WTC11 (cell line): ENCODE measurements at regions not wholly inside any gene's neighbourhood (a gene's known extent, or its start where the extent isn't known, plus 50 kb on each side); places are given as distances from the start of the nearest gene placed in this dataset.

Experiments
- ATAC-seq: fragments of 200-7000 bp; cut with Tn5 transposase; 2 replicates; pipeline ENCODE4 v1.10.0; 2021; ENCODE audit warnings: mild to moderate bottlenecking, moderate library complexity
- CTCF ChIA-PET: fragments of 300-600 bp; sonication (Branson Sonifier 250); formaldehyde crosslinking; loops from one replicate; lab custom pipeline; 2021; ENCODE audit warnings: antibody characterized with exemption; lab: Charles Lee
- POLR2A ChIA-PET: fragments of 350-600 bp; sonication (Branson Sonifier 250); formaldehyde crosslinking; loops from one replicate; lab custom pipeline; 2021; ENCODE audit warnings: antibody characterized with exemption; lab: Charles Lee
- DNase-seq: peaks from one replicate; pipeline ENCODE4 v3.0.0; 2021; ENCODE audit warnings: low spot score
- H3K27ac Mint-ChIP-seq: 2 replicates; pipeline ENCODE4 v1.8.0; 2021; ENCODE audit warnings: mixed read lengths
- H3K27me3 Mint-ChIP-seq: 2 replicates; pipeline ENCODE4 v1.8.0; 2021; ENCODE audit warnings: low read depth, mild to moderate bottlenecking, moderate library complexity, mixed read lengths
- H3K36me3 Mint-ChIP-seq: 2 replicates; pipeline ENCODE4 v1.8.0; 2021; ENCODE audit warnings: mixed read lengths
- H3K4me1 Mint-ChIP-seq: 2 replicates; pipeline ENCODE4 v1.8.0; 2022; ENCODE audit warnings: mixed read lengths
- H3K4me3 Mint-ChIP-seq: 2 replicates; pipeline ENCODE4 v1.8.0; 2021; ENCODE audit warnings: mild to moderate bottlenecking, moderate library complexity, mixed read lengths
- H3K9me3 Mint-ChIP-seq: 2 replicates; pipeline ENCODE4 v1.8.0; 2021; ENCODE audit warnings: mixed read lengths
- AR ChIP-seq: fragments of 250-450 bp; sonication (Bioruptor Pico); IDR thresholded peaks from 2 replicates; pipeline ENCODE4 v1.9.0; 2021; ENCODE audit warnings: mild to moderate bottlenecking
- ATF1 ChIP-seq: sonication (generic); formaldehyde crosslinking; IDR thresholded peaks from 2 replicates; pipeline ENCODE4 v1.8.1; 2023; ENCODE audit warnings: mild to moderate bottlenecking, moderate library complexity, missing genetic modification reagents
- ATF2 ChIP-seq: sonication (generic); formaldehyde crosslinking; IDR thresholded peaks from 2 replicates; pipeline ENCODE4 v1.8.1; 2022; ENCODE audit warnings: low read depth, missing genetic modification reagents, borderline replicate concordance
- E2F4 ChIP-seq: sonication (generic); formaldehyde crosslinking; IDR thresholded peaks from 2 replicates; pipeline ENCODE4 v1.8.1; 2022; ENCODE audit warnings: low read depth, mild to moderate bottlenecking, moderate library complexity, missing genetic modification reagents, borderline replicate concordance
- ERG ChIP-seq: fragments of 250-450 bp; sonication (Bioruptor Pico); IDR thresholded peaks from 2 replicates; pipeline ENCODE4 v1.8.0; 2021; ENCODE audit warnings: mild to moderate bottlenecking
- FOXK1 ChIP-seq: sonication (generic); formaldehyde crosslinking; IDR thresholded peaks from 2 replicates; pipeline ENCODE4 v1.8.0; 2022; ENCODE audit warnings: mild to moderate bottlenecking, moderate library complexity, missing genetic modification reagents
- GTF2I ChIP-seq: fragments of 250-450 bp; sonication (Bioruptor Pico); conservative IDR thresholded peaks from 2 replicates; pipeline ENCODE4 v1.4.0; 2021; ENCODE audit warnings: mild to moderate bottlenecking
- IRF1 ChIP-seq: sonication (generic); formaldehyde crosslinking; IDR thresholded peaks from 2 replicates; pipeline ENCODE4 v1.8.0; 2023; ENCODE audit warnings: missing genetic modification reagents
- IRF2 ChIP-seq: sonication (generic); formaldehyde crosslinking; IDR thresholded peaks from 2 replicates; pipeline ENCODE4 v1.8.0; 2022; ENCODE audit warnings: low read depth, missing genetic modification reagents, borderline replicate concordance
- NFATC4 ChIP-seq: fragments of 250-450 bp; sonication (Bioruptor Pico); IDR thresholded peaks from 2 replicates; pipeline ENCODE4 v1.9.0; 2021; ENCODE audit warnings: mild to moderate bottlenecking
- NR3C1 ChIP-seq: sonication (generic); formaldehyde crosslinking; conservative IDR thresholded peaks from 2 replicates; pipeline ENCODE4 v1.8.1; 2023; ENCODE audit warnings: low read depth, mild to moderate bottlenecking, missing genetic modification reagents
- OVOL2 ChIP-seq: fragments of 250-450 bp; sonication (Bioruptor Pico); IDR thresholded peaks from 2 replicates; pipeline ENCODE4 v1.9.0; 2021; ENCODE audit warnings: mild to moderate bottlenecking, borderline replicate concordance
- SMAD4 ChIP-seq: sonication (generic); formaldehyde crosslinking; IDR thresholded peaks from 2 replicates; pipeline ENCODE4 v1.8.0; 2022; ENCODE audit warnings: mild to moderate bottlenecking, missing genetic modification reagents
- STAT6 ChIP-seq: sonication (generic); formaldehyde crosslinking; conservative IDR thresholded peaks from 2 replicates; pipeline ENCODE4 v1.8.1; 2023; ENCODE audit warnings: mild to moderate bottlenecking, low read depth, missing genetic modification reagents, moderate library complexity
- TCF7 ChIP-seq: sonication (generic); formaldehyde crosslinking; IDR thresholded peaks from 2 replicates; pipeline ENCODE4 v1.8.0; 2022; ENCODE audit warnings: mild to moderate bottlenecking, low read depth, missing genetic modification reagents, moderate library complexity
- ZBTB43 ChIP-seq: sonication (generic); formaldehyde crosslinking; IDR thresholded peaks from 2 replicates; pipeline ENCODE4 v1.8.1; 2023; ENCODE audit warnings: mild to moderate bottlenecking, missing genetic modification reagents
- ZNF138 ChIP-seq: sonication (generic); formaldehyde crosslinking; conservative IDR thresholded peaks from 2 replicates; pipeline ENCODE4 v1.8.1; 2022; ENCODE audit warnings: mild to moderate bottlenecking, moderate library complexity, missing genetic modification reagents
- ZNF532 ChIP-seq: fragments of 250-450 bp; sonication (Bioruptor Pico); IDR thresholded peaks from 2 replicates; pipeline ENCODE4 v1.9.0; 2021; ENCODE audit warnings: mild to moderate bottlenecking, borderline replicate concordance

- TF ChIP-seq STAT6 (CRISPR knock-in tag), result no peak
- no peak for TF ChIP-seq SMAD4 (CRISPR knock-in tag)
- TF ChIP-seq ERG (CRISPR knock-in tag), result no peak
- no peak for TF ChIP-seq ZNF138
- no peak for TF ChIP-seq NFATC4
- TF ChIP-seq, all 79 proteins: peak for 0
These were observed 384.4 kb upstream of the SHH start (continued) for GRCh38 chr7:156196649-156197048.

- Mint-ChIP-seq H3K27ac (no peak overlapping the region), H3K27me3 (no peaks in the 10 kb centered on the region; the same call in 1 of the 2 replicates), H3K9me3 (peaks cover 70% of the 10 kb centered on the region), H3K4me1 (no peaks in the 10 kb centered on the region), H3K36me3 (peaks cover 34% of the 10 kb centered on the region), H3K4me3 (no peak overlapping the region)
- POLR2A ChIA-PET, result no interaction called here
- ATAC-seq (no peak), DNase-seq (no peak)
- TF ChIP-seq AR (CRISPR knock-in tag) (no peak), NFATC4 (no peak), FOXK1 (CRISPR knock-in tag) (no peak), OVOL2 (CRISPR knock-in tag) (no peak), IRF2 (CRISPR knock-in tag) (no peak), GTF2I (CRISPR knock-in tag) (no peak), IRF1 (CRISPR knock-in tag) (no peak), TCF7 (no peak)
- CTCF ChIA-PET, result no interaction called here
These were observed 383.0 kb upstream of the SHH start for GRCh38 chr7:156195276-156195675.

GRCh38 chr7:156194813-156195212 lies 382.6 kb upstream of the SHH start:
- H3K4me3 Mint-ChIP-seq, result no peak overlapping the region
- POLR2A ChIA-PET, result no interaction called here
- ATAC-seq (no peak), DNase-seq (no peak)
- TF ChIP-seq E2F4 (CRISPR knock-in tag) (no peak), ATF1 (no peak), ATF2 (CRISPR knock-in tag) (no peak), TCF7 (no peak), ZNF532 (CRISPR knock-in tag) (no peak), ZBTB43 (CRISPR knock-in tag) (no peak), NR3C1 (no peak)
- peaks cover 34% of the 10 kb centered on the region for H3K36me3 Mint-ChIP-seq
- peaks cover 70% of the 10 kb centered on the region for H3K9me3 Mint-ChIP-seq
- H3K4me1 Mint-ChIP-seq, result no peaks in the 10 kb centered on the region
- CTCF ChIA-PET, result no interaction called here
- H3K27ac Mint-ChIP-seq, result no peak overlapping the region
- no peaks in the 10 kb centered on the region; the same call in 1 of the 2 replicates for H3K27me3 Mint-ChIP-seq
